ENCODE measurements at regions not wholly inside any gene's neighbourhood (a gene's known extent, or its start where the extent isn't known, plus 50 kb on each side); places are given as distances from the start of the nearest gene placed in this dataset.

GRCh38 chr5:5794118-5794560, 371.7 kb downstream of the ICE1 start:
- DNase-seq (ENCODE audit: low spot score), result no peak

- no peak for DNase-seq (ENCODE audit: low spot score)
Observed at GRCh38 chr5:5793242-5794117, 371.0 kb downstream of the ICE1 start.

GRCh38 chr5:5792106-5792505, 369.6 kb downstream of the ICE1 start:
- no peak for DNase-seq (ENCODE audit: low spot score)

GRCh38 chr5:5788793-5789192, 366.3 kb downstream of the ICE1 start:
- DNase-seq (ENCODE audit: low spot score), result no peak

- no peak for DNase-seq (ENCODE audit: low spot score)
Observed at GRCh38 chr5:5787373-5787772, 364.9 kb downstream of the ICE1 start.

- no peak for DNase-seq (ENCODE audit: low spot score)
Observed at GRCh38 chr5:5784101-5784500, 361.6 kb downstream of the ICE1 start.

GRCh38 chr5:5783021-5783420, 360.5 kb downstream of the ICE1 start:
- DNase-seq (ENCODE audit: low spot score), result peak; percentile 2

GRCh38 chr5:5782402-5782801, 359.9 kb downstream of the ICE1 start:
- DNase-seq (ENCODE audit: low spot score), result no peak

GRCh38 chr5:5781335-5781734, 358.9 kb downstream of the ICE1 start:
- DNase-seq (ENCODE audit: low spot score), result no peak

GRCh38 chr5:5780253-5780652, 357.8 kb downstream of the ICE1 start:
- no peak for DNase-seq (ENCODE audit: low spot score)

- DNase-seq (ENCODE audit: low spot score), result no peak
Observed at GRCh38 chr5:5777013-5777412, 354.5 kb downstream of the ICE1 start.

- DNase-seq (ENCODE audit: low spot score), result no peak
Observed at GRCh38 chr5:5772202-5772601, 349.7 kb downstream of the ICE1 start.

GRCh38 chr5:5770825-5771224, 348.3 kb downstream of the ICE1 start:
- DNase-seq (ENCODE audit: low spot score), result no peak

- no peak for DNase-seq (ENCODE audit: low spot score)
Observed at GRCh38 chr5:5767286-5767928, 344.9 kb downstream of the ICE1 start.

- DNase-seq (ENCODE audit: low spot score), result no peak
Observed at GRCh38 chr5:5765066-5765850, 342.8 kb downstream of the ICE1 start.

GRCh38 chr5:5764246-5764645, 341.8 kb downstream of the ICE1 start:
- DNase-seq (ENCODE audit: low spot score), result no peak

GRCh38 chr5:5756762-5757161, 334.3 kb downstream of the ICE1 start:
- no peak for DNase-seq (ENCODE audit: low spot score)

- no peak for DNase-seq (ENCODE audit: low spot score)
Observed at GRCh38 chr5:5755888-5756287, 333.4 kb downstream of the ICE1 start.

- no peak for DNase-seq (ENCODE audit: low spot score)
Observed at GRCh38 chr5:5752844-5753243, 330.4 kb downstream of the ICE1 start.

- DNase-seq (ENCODE audit: low spot score), result no peak
Observed at GRCh38 chr5:5751987-5752386, 329.5 kb downstream of the ICE1 start.

- DNase-seq (ENCODE audit: low spot score), result no peak
Observed at GRCh38 chr5:5751498-5751897, 329.0 kb downstream of the ICE1 start.

GRCh38 chr5:5741418-5741817, 318.9 kb downstream of the ICE1 start:
- DNase-seq (ENCODE audit: low spot score), result no peak

GRCh38 chr5:5739490-5739945, 317.0 kb downstream of the ICE1 start:
- no peak for DNase-seq (ENCODE audit: low spot score)
